DMS79 treated with DMSO at 0.1 percent for 48 hours (cell line): ENCODE measurements at regions not wholly inside any gene's neighbourhood (a gene's known extent, or its start where the extent isn't known, plus 50 kb on each side); places are given as distances from the start of the nearest gene placed in this dataset.

ENCODE experiments used
- DNase-seq: peaks from one replicate; lab custom pipeline; 2025; lab: John Stamatoyannopoulos, UW

DNA sequence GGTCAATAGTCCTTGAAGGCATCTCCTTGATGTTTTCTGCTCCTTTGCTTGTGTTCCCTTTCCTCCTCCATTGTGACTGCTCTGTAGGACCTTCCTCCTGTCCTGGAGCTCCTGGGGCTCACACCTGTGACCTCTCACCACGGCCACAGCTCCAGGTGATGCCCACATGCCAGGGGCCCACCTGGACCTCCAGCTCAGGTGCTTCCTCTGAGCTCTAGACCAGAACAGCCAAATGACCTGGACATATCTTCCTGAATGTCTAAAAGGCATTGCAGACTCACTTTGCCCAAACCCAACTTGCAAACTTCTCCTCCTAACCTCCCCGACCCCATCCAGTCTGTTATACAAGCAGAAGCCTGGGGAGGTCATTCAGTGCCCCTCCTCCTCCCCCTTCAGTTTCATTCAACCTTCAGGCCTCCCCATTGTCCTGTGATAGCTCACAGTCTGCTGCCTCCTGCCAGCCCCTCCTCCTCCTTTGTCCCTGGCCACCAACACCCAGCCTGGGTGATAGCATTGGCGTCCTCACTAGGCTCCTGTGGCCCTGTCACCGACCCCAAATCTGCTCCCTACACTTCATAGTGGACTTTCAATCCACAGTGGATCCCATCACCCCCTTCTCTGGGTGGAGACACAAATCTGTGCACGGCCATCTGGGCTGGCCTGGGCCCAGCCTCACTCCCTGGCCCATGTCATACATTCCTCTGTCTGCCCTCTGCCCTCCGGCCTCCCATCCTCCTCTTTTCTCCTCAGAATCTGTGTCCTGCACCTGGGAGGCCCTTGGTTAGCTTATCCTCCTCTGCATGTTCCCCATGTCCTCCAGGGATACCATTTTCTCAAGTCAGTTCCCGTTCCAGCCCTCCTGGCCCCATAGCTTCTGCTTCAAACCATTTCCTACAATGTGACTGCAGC lies 310.4 kb upstream of the HDAC4 start:
- no peak for DNase-seq

DNA sequence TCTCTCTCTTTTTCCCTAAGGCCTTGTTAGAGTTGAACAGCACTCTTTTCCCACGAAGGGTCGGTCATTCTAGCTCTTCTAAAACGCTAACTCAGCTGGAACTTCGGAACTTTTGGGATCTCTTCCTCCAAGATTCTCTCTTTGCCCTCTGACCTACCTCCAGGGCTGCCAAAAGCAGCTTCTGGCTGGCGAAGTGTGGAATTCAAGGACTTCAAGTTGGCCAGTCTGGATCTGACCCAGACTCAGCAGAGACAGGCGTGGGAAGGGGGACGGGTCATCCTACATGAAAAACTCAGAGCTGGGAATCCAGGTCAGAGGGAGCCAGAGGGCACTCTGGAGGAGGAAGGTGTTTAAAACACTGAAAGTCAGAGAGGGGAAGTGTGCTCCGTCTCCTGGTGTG lies 305.5 kb upstream of the HDAC4 start:
- no peak for DNase-seq

- no peak for DNase-seq
Measured at GRCh38 chr2:239704737-239705136, 303.9 kb upstream of the HDAC4 start.

DNA sequence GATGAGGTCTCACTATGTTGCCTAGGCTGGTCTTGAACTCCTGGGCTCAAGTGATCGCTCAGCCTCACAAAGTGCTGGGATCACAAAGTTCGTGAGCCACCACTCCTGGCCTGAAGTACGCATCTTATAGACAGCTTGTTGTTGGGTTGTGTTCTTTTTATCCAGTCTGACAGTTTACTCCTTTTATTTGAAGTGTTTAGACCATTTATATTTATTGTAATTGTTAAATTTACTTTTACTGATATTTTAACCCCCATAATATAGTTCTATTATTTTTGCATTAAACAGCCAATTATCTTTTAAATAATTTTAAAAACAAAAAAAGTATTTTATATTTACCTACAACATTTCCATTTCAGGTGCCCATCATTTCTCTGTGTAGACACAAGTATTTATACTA lies 303.0 kb upstream of the HDAC4 start:
- DNase-seq: no peak

DNA sequence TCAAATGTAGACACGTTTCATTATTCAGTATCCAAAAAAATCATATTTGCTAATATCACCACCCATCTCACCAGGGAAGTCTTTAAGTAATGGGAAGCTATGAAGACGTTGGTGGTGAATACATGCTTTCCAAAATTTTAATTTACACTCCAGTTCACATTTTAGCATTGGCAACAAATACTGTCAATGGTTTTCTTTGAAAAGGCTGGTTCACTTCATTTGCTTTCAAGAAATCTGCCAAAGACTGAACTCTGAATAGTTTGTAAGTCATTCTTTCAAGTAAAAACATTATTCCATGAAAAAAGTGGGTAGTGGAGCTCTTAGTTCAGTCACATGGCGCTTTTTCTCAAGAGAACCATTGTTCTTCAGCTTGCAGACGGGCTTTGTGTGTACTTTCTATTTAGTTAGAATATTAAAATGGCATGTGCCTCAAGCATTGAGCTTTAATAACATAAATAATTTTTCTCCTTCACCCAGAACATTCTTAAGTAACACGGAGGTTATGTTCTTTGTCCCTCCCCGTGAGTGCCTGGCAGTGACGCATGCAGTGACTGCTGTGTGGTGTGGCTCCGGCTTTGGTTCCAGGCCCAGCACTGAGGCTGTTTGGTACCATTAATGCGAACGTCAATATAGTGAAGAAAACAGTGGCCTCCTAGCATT lies 300.0 kb upstream of the HDAC4 start:
- DNase-seq: no peak

- DNase-seq: no peak
Measured at GRCh38 chr2:239697399-239698164, 296.8 kb upstream of the HDAC4 start.

GRCh38 chr2:239696559-239697207 lies 295.9 kb upstream of the HDAC4 start:
- no peak for DNase-seq

GRCh38 chr2:239695728-239696240 lies 295.0 kb upstream of the HDAC4 start:
- no peak for DNase-seq

DNA sequence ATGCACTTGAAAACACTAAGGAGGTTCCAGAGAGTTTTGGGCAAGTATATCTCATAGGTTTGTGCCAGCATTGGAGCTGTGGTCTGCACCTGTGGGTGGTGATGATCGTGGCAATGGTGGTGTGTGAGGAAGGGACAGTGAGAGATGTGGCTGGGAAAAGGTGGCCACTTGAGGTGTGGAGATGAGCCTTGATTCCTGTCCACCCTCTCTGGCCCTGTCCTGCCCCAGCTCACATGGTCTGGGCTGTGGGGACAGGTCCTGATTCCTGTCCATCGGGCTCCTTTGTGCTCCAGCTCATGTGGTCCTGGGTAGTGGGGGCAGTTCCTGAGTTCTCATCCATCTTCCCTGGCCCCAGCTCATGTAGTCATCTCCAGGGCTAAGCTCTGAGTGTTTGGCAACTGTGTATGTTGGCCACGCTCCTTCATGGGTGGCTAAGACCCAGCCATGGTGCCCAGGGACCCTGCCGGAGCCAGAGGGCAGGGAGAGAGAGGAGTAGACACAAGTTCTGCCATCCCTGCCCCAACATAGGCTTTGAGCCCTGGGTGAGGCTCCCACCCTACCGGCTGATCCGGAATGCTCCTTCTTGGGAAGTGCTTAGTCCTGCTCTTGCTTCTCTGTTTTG lies 294.4 kb upstream of the HDAC4 start:
- DNase-seq: no peak

- DNase-seq: no peak
Measured at GRCh38 chr2:239694487-239694886, 293.7 kb upstream of the HDAC4 start.

DNA sequence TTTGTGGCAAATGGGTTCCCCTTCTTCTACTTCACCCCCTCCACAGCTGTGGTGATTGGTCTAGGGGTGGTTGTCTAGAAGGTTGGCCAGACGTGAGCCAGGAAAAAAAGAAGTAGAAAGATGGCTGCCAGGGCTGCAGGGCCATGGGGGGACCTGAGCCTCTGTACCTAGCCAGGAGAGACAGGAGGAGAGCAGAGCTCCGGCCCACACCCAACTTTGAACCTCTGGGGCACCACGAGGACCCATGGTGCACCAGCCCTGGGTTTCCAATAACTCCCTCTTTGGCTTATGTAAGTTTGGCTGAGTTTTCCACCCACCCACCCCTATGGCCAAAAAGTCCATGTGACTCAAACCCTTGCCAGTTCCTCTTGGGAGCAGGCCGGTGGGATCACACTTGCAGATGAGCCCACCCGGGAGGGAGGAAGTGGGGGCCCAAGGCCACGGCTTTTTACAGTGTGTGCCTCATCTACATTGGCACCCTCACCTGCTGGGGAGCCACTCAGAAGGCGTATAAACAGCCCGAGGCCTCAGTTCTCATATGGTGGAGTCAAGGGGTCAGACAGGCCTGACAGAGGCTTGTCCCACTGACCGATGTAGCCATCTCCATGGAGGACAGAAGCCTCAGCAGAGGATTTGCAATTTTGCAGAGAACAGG lies 293.1 kb upstream of the HDAC4 start:
- no peak for DNase-seq

DNA sequence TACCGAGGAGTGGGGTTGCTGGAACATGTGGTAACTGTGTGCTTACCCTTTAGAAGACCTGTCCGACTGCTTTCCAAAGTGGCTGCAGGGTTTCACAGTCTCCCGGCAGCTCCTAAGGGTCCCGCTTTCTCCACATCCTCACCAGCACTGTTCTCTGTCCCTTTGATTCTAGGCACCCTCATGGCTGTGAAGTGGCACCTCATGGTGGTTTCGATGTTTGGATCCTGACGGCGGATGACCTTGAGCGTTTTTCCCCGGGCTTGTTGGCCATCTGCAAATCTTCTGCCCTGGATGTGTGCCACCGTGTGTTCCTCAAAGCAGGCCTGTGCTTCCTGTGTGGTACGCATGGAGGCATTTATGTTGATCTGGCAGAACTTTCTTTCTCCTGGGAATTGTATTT lies 292.5 kb upstream of the HDAC4 start:
- no peak for DNase-seq

DNA sequence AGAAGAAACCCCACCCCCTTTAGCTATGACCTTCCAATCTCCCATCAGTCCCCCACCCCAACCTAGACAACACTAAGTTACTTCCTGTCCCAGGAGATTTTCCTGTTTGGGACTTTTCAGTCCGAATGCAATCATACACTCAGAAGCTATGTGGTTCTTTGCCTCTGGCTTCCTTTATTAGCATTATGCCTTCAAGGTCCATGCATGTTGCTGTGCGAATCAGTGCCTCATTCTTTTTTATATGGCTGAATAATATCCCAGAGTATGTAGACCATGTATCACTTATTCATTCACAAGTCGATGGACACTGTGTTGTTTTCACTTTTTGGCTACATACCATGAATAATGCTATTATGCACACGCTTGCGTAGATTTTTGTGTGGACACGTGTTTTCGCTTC lies 292.1 kb upstream of the HDAC4 start:
- DNase-seq: no peak

DNA sequence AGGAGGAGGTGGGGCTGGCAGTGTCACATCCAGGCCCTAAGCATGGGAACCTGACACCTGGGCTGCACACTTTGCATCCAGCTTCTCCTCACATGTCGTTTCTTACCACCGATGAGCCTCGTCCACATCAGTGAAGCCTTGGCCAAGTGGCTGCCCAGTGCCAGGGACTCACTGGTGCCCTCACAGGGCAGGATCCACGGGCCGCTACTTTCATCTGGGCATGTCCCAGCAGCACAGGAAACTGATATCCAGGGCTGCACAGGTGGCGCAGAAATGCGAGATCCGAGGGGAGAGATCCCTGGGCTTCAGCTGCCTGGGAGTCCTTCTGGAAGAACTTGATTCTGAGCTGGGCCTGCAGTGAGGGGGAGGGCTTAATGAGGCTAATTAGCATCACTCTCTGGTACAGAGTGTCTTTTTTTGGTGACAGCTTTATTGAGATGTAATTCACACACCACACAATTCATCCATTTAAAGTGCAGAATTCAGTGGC lies 291.6 kb upstream of the HDAC4 start:
- DNase-seq: peak; percentile 18

- no peak for DNase-seq
Measured at GRCh38 chr2:239691720-239692119, 290.9 kb upstream of the HDAC4 start.

DNA sequence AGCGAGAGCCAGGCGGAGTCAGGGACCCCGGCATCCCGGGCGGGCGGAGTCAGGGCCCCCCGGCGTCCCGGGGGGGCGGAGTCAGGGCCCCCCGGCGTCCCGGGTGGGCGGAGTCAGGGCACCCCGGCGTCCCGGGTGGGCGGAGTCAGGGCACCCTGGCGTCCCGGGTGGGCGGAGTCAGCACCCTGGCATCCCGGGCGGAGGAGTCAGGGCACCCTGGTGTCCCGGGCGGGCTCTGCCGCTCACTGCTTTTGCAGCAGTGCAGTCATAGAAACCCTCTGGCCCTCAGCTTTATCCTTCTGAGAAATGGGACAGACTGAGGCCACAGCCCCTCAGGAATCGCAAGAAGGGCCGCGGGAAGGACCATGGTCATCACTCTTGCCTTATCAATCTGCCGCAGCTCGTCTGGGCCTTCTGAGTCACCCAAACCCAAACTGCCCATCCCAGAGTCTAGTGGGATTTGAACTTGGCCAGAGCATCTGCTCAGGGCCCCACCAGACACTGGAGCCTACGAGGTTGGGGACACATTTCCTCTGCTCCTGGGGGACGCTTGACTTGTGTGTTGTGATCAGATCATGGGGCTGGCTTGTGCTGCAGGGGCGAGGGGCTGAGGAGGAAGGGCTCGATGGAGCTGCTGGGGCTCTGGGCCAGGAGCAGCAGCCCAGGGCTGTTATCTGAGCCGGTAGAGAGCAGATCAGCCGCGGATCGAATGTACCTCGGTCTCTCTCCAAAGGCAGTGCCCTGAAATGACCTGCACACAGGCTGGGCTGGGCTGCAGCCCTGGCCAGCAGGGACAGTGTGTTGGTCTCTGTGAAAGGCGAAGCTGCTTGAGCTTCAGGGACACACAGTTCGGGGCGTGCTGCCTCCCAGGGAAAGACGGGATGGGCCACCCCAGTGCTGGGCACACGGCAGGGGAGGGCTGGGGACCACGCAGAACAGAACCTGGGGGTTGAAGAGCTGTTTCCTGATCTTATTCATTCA lies 290.1 kb upstream of the HDAC4 start:
- DNase-seq: no peak

DNA sequence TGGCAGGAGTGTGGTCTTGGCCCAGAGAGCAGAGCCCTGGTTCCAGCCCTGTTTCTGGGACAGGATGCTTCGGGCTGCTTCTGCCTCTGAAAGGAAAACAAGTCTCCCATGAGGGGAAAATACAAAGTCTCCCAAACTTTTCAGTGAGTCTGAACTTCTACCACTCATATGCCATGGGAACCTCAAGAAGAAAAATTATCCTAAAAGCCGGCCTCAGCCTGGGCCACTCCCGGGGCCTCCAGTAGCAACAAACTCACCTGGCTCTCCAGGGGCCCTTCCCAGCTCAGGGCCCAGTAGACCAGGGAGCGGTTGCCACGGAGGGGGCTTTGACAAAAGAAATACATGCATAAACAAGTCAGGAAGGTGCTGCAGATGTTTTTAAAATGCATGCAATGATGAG lies 289.2 kb upstream of the HDAC4 start:
- no peak for DNase-seq

- DNase-seq: no peak
Measured at GRCh38 chr2:239689410-239689809, 288.6 kb upstream of the HDAC4 start.

GRCh38 chr2:239688840-239689239 lies 288.0 kb upstream of the HDAC4 start:
- no peak for DNase-seq
